ENCODE measurements at regions not wholly inside any gene's neighbourhood (a gene's known extent, or its start where the extent isn't known, plus 50 kb on each side); places are given as distances from the start of the nearest gene placed in this dataset.

DNA sequence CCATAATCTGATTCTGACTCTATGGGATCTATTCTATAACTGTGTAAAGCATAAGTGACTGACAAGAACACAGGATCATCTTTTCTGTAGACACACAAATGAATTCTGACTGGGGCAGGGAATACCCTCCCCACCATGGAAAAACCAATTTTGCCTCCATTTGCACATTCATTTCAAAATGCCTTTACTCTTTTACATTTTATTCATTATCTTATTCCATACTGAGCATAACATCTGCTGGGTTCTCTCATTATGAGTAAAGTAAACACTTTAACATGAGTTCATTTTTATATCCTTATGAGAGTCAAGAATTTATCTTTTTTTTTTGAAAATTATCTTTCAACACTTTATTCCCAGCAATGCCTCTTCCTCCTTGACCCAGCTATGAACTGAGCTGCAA lies 163.5 kb downstream of the RNF152 start:
- TF ChIP-seq POLR2AphosphoS5 (IDR thresholded peaks at IDR 0.05) (no peak), POLR2A (IDR thresholded peaks at IDR 0.05) (no peak), EP300 (IDR thresholded peaks at IDR 0.05) (no peak)
- TF ChIP-seq, protein P1, sequence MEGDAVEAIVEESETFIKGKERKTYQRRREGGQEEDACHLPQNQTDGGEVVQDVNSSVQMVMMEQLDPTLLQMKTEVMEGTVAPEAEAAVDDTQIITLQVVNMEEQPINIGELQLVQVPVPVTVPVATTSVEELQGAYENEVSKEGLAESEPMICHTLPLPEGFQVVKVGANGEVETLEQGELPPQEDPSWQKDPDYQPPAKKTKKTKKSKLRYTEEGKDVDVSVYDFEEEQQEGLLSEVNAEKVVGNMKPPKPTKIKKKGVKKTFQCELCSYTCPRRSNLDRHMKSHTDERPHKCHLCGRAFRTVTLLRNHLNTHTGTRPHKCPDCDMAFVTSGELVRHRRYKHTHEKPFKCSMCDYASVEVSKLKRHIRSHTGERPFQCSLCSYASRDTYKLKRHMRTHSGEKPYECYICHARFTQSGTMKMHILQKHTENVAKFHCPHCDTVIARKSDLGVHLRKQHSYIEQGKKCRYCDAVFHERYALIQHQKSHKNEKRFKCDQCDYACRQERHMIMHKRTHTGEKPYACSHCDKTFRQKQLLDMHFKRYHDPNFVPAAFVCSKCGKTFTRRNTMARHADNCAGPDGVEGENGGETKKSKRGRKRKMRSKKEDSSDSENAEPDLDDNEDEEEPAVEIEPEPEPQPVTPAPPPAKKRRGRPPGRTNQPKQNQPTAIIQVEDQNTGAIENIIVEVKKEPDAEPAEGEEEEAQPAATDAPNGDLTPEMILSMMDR (IDR thresholded peaks at IDR 0.05), result no peak
